Ishikawa (cell line): ENCODE measurements at regions not wholly inside any gene's neighbourhood (a gene's known extent, or its start where the extent isn't known, plus 50 kb on each side); places are given as distances from the start of the nearest gene placed in this dataset.

Experiments used
- CEBPB ChIP-seq: IDR thresholded peaks from 2 replicates; pipeline ENCODE4 v1.6.1; 2012
- EGR1 ChIP-seq: IDR thresholded peaks from 2 replicates; pipeline ENCODE4 v1.6.1; 2012
- EP300 ChIP-seq: IDR thresholded peaks from 2 replicates; pipeline ENCODE4 v1.6.1; 2012; ENCODE audit warnings: borderline replicate concordance
- FOXM1 ChIP-seq: IDR thresholded peaks from 2 replicates; pipeline ENCODE4 v1.6.1; 2012; ENCODE audit warnings: low read depth, borderline replicate concordance
- RAD21 ChIP-seq: IDR thresholded peaks from 2 replicates; pipeline ENCODE4 v1.6.1; 2012; ENCODE audit warnings: low read depth
- TAF1 ChIP-seq: IDR thresholded peaks from 2 replicates; pipeline ENCODE4 v1.6.1; 2012; ENCODE audit warnings: low read depth, mild to moderate bottlenecking
- TCF12 ChIP-seq: IDR thresholded peaks from 2 replicates; pipeline ENCODE4 v1.6.1; 2012; ENCODE audit warnings: low read depth
- TEAD4 ChIP-seq: IDR thresholded peaks from 2 replicates; pipeline ENCODE4 v1.6.1; 2012
- YY1 ChIP-seq: IDR thresholded peaks from 2 replicates; pipeline ENCODE4 v1.6.1; 2012; ENCODE audit warnings: low read depth
- ZBTB7A ChIP-seq: IDR thresholded peaks from 2 replicates; pipeline ENCODE4 v1.6.1; 2012; ENCODE audit warnings: low read depth
- TF ChIP-seq, protein P1 (sequence below): IDR thresholded peaks from 2 replicates; pipeline ENCODE4 v1.6.1; 2012

DNA sequence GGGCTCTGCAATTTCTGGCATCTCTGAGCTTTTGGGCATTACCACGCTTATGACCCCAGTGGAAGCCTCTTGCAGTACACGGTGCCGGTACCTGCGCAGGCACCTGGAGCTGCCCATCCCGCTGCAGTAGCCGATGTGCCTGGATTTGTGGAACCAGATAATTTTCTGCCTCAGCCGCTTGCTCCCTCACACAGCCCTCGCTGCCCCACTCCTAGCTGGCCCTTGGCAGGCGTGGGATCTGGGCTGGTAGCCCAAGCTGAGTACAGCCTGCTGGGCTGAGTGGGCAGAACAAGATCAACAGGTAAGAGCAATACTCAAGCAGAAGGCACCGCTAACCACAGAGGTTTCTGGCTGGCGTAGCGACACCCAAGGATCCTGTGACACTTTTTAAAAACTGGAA lies 1808.8 kb upstream of the ACO1 start:
- TF ChIP-seq TCF12 (no peak), CEBPB (no peak), EGR1 (no peak), TAF1 (no peak), EP300 (no peak), RAD21 (no peak), TEAD4 (no peak), YY1 (no peak), FOXM1 (no peak), ZBTB7A (no peak)
- TF ChIP-seq, protein P1, sequence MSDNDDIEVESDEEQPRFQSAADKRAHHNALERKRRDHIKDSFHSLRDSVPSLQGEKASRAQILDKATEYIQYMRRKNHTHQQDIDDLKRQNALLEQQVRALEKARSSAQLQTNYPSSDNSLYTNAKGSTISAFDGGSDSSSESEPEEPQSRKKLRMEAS: no peak
